ENCODE measurements at regions not wholly inside any gene's neighbourhood (a gene's known extent, or its start where the extent isn't known, plus 50 kb on each side); places are given as distances from the start of the nearest gene placed in this dataset.

DNA sequence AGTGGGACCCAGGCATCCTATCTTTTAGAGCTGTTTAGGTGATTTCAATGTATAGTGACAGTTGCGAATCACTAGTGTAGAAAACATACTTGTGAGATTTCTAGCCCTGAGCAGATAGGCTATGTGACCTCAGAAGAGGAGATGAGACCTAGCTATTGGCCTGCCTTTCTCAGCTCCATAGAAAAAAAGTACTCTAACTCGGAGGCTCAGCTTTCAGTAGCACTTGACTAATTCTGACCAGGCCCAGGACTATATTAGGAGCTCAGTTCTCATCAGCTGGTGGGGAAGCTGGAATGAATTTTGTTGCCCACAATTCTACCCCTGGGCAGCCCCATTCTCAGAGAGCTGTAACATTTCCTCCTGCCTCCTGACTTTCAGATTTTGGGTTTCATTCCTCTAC is 179.9 kb upstream of the NAMPT start:
- TF ChIP-seq, protein P1, sequence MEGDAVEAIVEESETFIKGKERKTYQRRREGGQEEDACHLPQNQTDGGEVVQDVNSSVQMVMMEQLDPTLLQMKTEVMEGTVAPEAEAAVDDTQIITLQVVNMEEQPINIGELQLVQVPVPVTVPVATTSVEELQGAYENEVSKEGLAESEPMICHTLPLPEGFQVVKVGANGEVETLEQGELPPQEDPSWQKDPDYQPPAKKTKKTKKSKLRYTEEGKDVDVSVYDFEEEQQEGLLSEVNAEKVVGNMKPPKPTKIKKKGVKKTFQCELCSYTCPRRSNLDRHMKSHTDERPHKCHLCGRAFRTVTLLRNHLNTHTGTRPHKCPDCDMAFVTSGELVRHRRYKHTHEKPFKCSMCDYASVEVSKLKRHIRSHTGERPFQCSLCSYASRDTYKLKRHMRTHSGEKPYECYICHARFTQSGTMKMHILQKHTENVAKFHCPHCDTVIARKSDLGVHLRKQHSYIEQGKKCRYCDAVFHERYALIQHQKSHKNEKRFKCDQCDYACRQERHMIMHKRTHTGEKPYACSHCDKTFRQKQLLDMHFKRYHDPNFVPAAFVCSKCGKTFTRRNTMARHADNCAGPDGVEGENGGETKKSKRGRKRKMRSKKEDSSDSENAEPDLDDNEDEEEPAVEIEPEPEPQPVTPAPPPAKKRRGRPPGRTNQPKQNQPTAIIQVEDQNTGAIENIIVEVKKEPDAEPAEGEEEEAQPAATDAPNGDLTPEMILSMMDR (IDR thresholded peaks at IDR 0.05): no peak
- no peak for TF ChIP-seq POLR2A (IDR thresholded peaks at IDR 0.05)

Data from body of pancreas (tissue), 4 donors.